Hindlimb muscle (tissue), 1 donor: ENCODE measurements at regions not wholly inside any gene's neighbourhood (a gene's known extent, or its start where the extent isn't known, plus 50 kb on each side); places are given as distances from the start of the nearest gene placed in this dataset.

Experiments used
- DNase-seq: peaks from one replicate; pipeline ENCODE4 v3.0.0-alpha.2; 2013

DNA sequence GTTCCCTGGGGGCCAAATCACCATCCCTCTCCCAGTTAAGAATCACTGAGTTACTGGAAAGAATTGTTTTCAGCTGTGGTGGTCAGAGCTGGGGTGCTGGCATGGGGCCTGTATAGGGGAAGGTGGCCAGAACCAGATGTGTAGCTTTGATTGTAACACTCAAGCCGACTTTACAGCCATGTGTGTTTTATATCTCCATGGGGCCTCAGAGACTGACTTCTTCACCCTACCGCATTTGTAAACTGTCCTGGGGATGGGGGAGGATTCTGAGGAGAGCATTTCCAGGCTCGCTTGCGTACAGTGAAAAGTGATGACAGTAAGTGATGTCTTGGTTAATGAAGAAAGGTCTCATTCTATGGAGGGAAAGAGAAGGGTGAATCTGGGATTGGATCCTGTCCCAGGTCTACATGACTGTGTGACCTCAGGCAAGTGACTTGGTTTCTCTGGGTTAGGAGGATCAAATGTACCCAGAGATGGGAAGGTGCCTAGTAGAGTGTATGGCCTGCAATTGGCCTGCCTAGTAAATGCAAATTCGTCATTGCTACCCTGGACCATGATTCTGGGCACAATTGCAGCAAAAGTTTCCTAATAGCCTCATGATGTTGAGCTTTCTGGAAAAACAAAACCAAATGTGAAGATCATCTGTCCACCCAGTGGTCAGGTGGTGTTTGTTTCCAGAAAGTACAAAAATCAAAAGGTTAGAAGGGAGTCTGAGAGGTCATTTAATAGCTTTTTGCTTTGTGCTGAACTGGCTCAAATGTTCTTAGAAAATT is 49.7 kb upstream of the RCC2 start:
- peak; percentile 45 for DNase-seq
